Left hindlimb (tissue), 1 donor: ENCODE measurements at regions not wholly inside any gene's neighbourhood (a gene's known extent, or its start where the extent isn't known, plus 50 kb on each side); places are given as distances from the start of the nearest gene placed in this dataset.
"Not testable (repeated sequence)": the region's sequence is repeated elsewhere in the genome, so short reads cannot be mapped to it uniquely, and the experiment has no call there.

Source experiments
- DNase-seq: peaks from one replicate; pipeline ENCODE4 v3.0.0-alpha.2; 2018

- DNase-seq: no peak
Measured at GRCh38 chr3:17874636-17875035, 132.2 kb upstream of the TBC1D5 start.

- no peak for DNase-seq
Measured at GRCh38 chr3:17872457-17872856, 130.0 kb upstream of the TBC1D5 start.

DNA sequence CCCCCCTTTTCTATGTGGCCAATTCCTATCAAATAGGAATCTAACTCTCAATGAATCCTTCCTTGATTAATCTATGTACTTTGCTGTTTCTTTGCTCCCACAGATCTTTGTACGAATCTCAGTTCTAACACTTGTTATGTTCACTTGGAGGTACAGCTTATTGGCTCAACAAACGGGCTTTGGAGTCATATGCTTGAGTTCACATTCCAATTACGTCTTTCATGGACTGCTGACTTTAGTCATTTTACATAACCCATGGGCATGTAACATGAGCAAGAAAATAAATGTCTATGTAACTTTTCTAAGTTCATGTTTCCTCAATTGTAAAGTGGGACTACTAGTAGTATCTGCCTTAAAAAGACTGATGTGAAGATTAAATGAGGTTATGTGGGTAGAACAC, 123.2 kb upstream of the TBC1D5 start:
- DNase-seq: no peak

DNA sequence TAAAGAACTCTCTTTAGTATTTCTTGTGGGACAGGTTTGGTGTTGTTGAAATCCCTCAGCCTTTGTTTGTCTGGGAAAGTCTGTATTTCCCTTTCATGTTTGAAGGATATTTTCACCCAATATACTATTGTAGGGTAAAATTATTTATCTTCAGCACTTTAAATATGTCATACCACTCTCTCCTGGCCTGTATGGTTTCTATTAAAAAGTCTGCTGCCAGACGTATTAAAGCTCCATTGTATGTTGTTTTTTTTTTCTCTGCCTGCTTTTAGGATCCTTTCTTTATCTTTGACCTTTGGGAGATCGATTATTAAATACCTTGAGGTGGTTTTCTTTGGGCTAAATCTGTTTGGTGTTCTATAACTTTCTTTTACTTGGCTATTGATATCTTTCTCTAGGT, 119.0 kb upstream of the TBC1D5 start:
- no peak for DNase-seq

GRCh38 chr3:17860840-17861471, 118.5 kb upstream of the TBC1D5 start:
- not testable (repeated sequence) for DNase-seq

GRCh38 chr3:17852217-17852616, 109.8 kb upstream of the TBC1D5 start:
- DNase-seq: no peak

DNA sequence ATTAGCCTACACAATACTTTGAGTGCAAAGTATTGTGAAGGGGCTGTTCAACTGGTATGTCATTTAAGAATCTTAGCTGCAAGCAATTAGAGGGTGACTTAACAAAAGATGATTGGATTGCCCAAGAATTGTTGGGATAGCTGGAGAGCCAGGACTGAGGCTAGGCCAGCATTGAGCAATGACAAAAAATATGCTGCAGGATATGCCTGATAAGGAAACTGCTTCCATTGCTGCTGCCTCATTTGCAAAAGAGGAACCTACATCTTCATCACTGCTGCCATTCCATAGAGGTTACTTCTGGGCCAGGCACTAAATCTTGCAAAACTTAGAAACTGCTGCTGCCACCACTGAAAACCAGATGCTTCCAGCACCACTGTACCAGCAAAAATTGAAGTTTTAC, 108.0 kb upstream of the TBC1D5 start:
- no peak for DNase-seq

DNA sequence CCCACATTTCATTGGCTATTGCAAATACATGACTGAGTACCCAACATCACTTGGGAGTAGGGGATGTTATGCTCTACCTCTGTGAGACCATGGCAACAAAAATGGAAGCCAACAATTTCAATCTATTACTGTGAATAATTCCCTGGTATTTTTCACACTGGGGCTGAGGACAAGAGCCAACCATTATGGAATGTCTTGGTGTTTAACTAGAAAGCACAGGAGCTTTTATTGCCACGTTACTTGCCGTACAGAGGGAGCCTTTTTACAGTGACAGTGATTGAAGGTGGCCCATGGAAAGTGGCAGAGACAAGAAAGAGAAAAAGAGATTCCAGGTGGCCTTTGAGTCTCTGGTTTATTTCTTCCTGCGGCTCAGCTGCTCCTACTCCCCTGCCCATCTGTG, 105.7 kb upstream of the TBC1D5 start:
- no peak for DNase-seq

DNA sequence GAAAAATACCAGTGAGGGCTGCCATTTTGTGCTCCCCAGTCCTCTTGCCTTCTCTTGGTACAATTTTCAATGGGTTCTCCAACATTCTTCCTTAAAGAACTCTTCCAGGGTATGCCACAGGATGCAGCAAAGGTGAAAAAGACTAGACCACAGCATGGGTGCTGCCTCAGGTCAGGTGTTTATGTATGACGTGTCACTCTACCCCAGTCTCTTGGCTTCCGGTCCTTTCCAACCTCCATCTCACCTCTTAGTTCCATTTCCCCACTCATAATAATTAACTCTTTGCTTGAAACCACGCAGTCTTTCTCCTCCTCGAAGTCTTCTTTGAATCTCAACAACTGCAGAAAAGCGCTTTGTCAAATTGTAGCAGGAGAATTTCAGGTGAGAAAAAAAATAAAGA, 104.7 kb upstream of the TBC1D5 start:
- no peak for DNase-seq

DNA sequence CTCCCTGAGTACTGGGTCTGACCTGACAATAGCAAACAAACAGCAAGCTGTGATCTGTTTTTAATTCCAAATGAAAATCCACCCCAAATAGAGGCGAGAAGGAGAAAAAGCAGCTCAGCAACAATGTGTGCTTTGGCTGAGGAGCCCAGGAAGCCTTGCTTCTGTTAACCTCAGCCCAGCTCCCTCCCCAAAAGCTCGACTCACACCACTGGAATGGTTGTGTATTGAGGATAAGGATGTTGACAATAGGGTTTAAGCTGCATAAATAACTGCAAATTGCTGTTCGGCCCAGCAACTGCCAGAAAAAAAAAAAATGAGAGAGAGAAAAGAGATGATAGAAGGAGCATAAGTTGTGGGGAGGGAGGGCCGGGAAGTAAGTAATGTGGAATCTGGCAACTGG, 104.0 kb upstream of the TBC1D5 start:
- DNase-seq: no peak

DNA sequence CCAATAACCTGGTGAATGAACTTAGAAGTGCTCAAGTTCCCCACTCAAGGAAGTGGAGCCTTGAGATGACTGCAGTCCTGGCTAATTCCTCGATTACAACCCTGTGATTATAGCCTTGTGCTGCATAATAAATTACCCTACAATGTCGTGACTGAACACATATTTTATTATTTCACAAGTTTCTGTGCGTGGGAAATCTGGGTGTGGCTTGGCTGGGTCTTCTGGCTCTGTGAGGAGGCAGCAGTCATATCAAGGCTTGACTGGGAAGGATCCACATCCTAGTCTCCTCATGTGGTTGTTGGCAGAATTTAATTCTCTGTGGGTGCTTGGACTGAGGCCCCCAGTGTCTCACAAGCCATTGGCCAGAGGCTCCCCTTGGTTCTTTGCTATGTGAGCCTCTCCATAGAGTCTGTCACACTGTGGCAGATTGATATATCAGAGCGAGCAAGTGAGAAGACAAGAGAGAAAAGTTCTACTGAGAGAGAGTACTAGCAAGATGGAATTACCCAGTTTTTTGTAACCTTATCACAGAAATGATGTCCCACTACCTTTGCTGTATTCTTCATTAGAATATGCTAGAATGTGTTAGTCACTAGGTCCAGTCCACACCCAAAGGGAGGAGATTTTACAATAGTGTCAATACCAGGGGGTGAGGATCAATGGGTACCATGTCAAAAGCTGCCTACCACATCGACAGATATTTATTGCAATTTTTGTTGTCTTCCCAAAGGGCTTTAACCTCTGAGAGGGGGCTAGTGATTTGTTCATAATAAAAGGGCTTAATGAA, 102.8 kb upstream of the TBC1D5 start:
- DNase-seq: no peak

- DNase-seq: no peak
Measured at GRCh38 chr3:17844236-17844635, 101.8 kb upstream of the TBC1D5 start.

GRCh38 chr3:17841190-17841828, 98.9 kb upstream of the TBC1D5 start:
- DNase-seq: peak; percentile 75

DNA sequence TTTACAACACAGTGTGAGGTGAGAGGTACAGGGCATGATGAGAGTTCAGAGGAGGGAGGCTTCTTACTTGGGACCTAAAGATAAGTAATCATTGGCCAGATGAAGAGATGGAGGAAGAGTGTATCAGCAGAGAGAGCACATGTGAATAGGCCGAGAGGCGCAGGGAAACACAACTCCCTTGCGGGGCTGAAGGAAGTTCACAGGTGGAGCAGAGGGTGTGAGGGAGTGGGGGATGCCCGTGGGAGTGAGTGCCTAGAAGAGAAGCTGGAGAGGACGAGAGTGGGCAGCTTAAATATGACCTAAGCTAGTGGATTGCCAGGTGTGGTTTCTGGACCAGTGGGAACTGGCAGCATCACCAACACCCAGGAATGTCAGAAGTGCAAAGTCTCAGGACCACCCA, 98.2 kb upstream of the TBC1D5 start:
- DNase-seq: no peak

GRCh38 chr3:17840126-17840525, 97.7 kb upstream of the TBC1D5 start:
- DNase-seq: no peak

- DNase-seq: no peak
Measured at GRCh38 chr3:17836919-17837318, 94.5 kb upstream of the TBC1D5 start.

DNA sequence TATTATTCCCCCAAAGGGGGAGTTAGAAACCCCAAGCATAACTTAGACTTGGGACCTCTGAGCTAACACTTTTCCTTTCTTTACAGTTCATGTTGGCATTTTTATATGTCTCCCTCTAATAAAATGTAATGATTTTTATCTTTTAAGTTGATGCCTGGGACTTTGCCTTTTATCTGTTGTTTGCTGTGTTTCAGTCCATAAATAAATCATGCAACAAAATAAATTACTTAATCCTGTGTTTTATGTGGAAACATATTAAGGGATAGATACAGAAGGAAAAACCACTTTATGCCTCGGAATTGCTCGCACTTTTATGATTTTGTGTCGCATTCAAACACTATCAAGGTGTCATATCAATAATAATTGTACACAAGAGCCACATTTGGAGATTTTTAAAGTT, 93.7 kb upstream of the TBC1D5 start:
- DNase-seq: no peak

DNA sequence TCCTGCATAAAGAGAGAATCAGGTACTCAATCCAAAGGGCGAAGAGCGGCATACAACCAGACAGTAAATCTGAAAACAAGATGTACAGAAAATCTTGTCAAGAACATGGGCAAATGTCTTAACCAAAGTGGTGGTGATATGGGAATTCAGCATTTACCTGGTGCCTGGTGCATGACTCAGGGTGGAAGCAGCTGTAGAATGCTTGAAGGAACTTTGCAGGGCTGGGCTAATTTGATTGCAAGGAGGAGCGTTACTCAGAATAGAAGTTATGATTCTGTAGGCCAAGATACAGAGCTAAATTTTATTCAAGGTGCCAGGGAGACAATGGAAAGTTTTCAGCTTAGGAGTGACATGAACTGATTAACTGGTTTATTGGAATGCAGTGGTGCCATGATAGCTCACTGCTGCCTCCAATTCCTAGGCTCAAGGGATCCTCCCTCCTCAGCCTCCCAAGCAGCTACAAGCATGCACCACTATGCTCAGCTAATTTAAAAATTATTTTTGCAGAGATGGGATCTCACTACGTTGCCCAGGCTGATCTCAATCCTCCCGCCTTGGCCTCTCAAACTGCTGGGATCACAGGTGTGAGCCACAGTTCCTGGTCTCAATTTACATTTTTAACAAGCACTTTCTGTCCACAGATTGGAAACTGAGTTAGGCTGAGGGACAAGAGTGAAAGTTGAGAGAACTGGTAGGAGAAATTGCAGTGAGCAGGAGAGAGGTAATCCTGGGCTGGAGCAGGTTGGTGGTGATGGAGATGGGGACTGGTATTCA, 91.5 kb upstream of the TBC1D5 start:
- no peak for DNase-seq

- no peak for DNase-seq
Measured at GRCh38 chr3:17832016-17832415, 89.6 kb upstream of the TBC1D5 start.

- no peak for DNase-seq
Measured at GRCh38 chr3:17831366-17831765, 88.9 kb upstream of the TBC1D5 start.

GRCh38 chr3:17830788-17831187, 88.4 kb upstream of the TBC1D5 start:
- DNase-seq: no peak

GRCh38 chr3:17828388-17828787, 86.0 kb upstream of the TBC1D5 start:
- no peak for DNase-seq

DNA sequence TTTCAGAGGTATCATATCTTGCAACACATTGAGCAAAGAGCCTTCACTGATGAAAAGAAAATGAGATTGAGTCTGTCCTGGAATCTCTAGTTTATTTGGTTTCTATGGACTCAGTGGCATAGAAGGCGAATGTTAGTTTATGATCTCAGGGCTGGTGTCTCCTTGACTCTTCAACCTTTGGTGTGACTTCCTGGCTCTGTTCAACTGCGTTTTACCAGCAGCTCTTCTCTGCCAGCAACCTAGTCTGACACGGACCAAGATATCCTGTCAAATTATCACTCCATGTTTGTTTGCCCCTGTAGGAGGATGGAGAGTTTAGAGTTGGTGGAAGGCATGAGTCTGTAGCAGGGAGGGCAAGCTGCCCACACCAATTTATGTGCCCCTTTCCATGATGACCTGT, 82.9 kb upstream of the TBC1D5 start:
- DNase-seq: no peak

- no peak for DNase-seq
Measured at GRCh38 chr3:17823816-17824215, 81.4 kb upstream of the TBC1D5 start.
